ENCODE measurements at regions not wholly inside any gene's neighbourhood (a gene's known extent, or its start where the extent isn't known, plus 50 kb on each side); places are given as distances from the start of the nearest gene placed in this dataset.

DNA sequence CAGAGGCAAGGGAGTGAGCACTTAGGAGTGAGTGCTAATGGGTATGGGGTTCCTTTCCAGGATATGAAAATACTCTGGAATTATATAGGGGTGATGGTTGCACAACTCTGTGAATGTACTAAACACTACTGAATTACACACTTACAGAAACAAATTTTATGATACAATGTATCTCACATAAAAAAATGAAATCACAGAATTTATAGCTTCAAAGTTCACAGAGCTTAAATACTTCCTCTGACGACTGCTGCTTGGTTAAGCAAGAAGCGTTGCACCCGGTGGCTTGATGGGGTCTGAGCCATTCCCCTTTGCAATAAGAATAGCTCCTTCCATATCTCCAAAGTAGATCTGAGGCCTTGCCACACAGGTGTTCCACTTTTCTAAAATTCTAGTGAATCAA lies 835.1 kb downstream of the TSN start:
- ChIA-PET CTCF (ENCODE audit: low intra/inter-chr PET ratio) (no interaction called here), POLR2A (no interaction called here)
- TF ChIP-seq MAFF (IDR thresholded peaks at IDR 0.05; ENCODE audit: low read length) (no peak), GMEB1 (CRISPR knock-in tag; IDR thresholded peaks at IDR 0.05) (no peak), ATF3 (IDR thresholded peaks at IDR 0.05) (no peak), ATF3 (CRISPR knock-in tag; conservative IDR thresholded peaks at IDR 0.05) (no peak), DPF2 (IDR thresholded peaks at IDR 0.05) (no peak), RAD51 (IDR thresholded peaks at IDR 0.05; ENCODE audit: borderline replicate concordance, low read depth) (no peak), EZH2 (IDR thresholded peaks at IDR 0.05; ENCODE audit: borderline replicate concordance, low read depth, low read length) (no peak), E2F4 (CRISPR knock-in tag; IDR thresholded peaks at IDR 0.05; ENCODE audit: low read depth) (no peak), ZBTB9 (CRISPR knock-in tag; IDR thresholded peaks at IDR 0.05) (no peak)
- TF ChIP-seq, protein P1, sequence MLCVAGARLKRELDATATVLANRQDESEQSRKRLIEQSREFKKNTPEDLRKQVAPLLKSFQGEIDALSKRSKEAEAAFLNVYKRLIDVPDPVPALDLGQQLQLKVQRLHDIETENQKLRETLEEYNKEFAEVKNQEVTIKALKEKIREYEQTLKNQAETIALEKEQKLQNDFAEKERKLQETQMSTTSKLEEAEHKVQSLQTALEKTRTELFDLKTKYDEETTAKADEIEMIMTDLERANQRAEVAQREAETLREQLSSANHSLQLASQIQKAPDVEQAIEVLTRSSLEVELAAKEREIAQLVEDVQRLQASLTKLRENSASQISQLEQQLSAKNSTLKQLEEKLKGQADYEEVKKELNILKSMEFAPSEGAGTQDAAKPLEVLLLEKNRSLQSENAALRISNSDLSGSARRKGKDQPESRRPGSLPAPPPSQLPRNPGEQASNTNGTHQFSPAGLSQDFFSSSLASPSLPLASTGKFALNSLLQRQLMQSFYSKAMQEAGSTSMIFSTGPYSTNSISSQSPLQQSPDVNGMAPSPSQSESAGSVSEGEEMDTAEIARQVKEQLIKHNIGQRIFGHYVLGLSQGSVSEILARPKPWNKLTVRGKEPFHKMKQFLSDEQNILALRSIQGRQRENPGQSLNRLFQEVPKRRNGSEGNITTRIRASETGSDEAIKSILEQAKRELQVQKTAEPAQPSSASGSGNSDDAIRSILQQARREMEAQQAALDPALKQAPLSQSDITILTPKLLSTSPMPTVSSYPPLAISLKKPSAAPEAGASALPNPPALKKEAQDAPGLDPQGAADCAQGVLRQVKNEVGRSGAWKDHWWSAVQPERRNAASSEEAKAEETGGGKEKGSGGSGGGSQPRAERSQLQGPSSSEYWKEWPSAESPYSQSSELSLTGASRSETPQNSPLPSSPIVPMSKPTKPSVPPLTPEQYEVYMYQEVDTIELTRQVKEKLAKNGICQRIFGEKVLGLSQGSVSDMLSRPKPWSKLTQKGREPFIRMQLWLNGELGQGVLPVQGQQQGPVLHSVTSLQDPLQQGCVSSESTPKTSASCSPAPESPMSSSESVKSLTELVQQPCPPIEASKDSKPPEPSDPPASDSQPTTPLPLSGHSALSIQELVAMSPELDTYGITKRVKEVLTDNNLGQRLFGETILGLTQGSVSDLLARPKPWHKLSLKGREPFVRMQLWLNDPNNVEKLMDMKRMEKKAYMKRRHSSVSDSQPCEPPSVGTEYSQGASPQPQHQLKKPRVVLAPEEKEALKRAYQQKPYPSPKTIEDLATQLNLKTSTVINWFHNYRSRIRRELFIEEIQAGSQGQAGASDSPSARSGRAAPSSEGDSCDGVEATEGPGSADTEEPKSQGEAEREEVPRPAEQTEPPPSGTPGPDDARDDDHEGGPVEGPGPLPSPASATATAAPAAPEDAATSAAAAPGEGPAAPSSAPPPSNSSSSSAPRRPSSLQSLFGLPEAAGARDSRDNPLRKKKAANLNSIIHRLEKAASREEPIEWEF (CRISPR knock-in tag; IDR thresholded peaks at IDR 0.05): no peak
- H2AFZ ChIP-seq (ENCODE audit: low read depth, low read length): no peak overlapping the region
- H3K4me1 ChIP-seq (replicated peaks in 1 of 2; ENCODE audit: control insufficient read depth in 2 of 2, insufficient read depth in 2 of 2, low read length in 2 of 2): no peaks in the 10 kb centered on the region
- no TSS peak for BruUV-seq (replicated peaks)
- H3K79me2 ChIP-seq (ENCODE audit: control insufficient read depth, insufficient read depth, low read length): no peaks in the 10 kb centered on the region
- no peak overlapping the region for H3K4me2 ChIP-seq (ENCODE audit: insufficient read depth, low read length)
- no peaks in the 10 kb centered on the region for H3K9me3 ChIP-seq (replicated peaks; ENCODE audit: control insufficient read depth, insufficient read depth, low read depth, low read length)
- intact Hi-C loops (cut with micrococcal nuclease) (no loop called here), in situ Hi-C loops (cut with MboI) (no loop called here)
- WGBS (ENCODE audit: insufficient coverage, low coverage, missing lambda C conversion rate): 3% methylated on average over 3 of the region's 3 CpGs
- no peaks in the 10 kb centered on the region for H3K27me3 ChIP-seq (ENCODE audit: control insufficient read depth in 2 of 2, insufficient read depth in 2 of 2, low read length in 2 of 2)
- DNase-seq (ENCODE audit: extremely low read depth in 1 of 4, low spot score in 3 of 4): no peak
- no peak overlapping the region for H3K9ac ChIP-seq (ENCODE audit: insufficient read depth in 1 of 2, low read depth in 2 of 2, low read length in 2 of 2)
- no peak overlapping the region for H3K4me3 ChIP-seq
- no peak overlapping the region for H3K27ac ChIP-seq (ENCODE audit: extremely low read depth, low read depth, low read length)
- ATAC-seq: no peak
- H3K36me3 ChIP-seq (ENCODE audit: control insufficient read depth, insufficient read depth, low read length): no peaks in the 10 kb centered on the region
- no peaks in the 10 kb centered on the region for H3K9me1 ChIP-seq (ENCODE audit: control insufficient read depth, insufficient read depth, low read length)
- FAIRE-seq: no peak
- H4K20me1 ChIP-seq (replicated peaks; ENCODE audit: control insufficient read depth, insufficient read depth, low read length): no peaks in the 10 kb centered on the region
